VCaP (cell line): ENCODE measurements at regions not wholly inside any gene's neighbourhood (a gene's known extent, or its start where the extent isn't known, plus 50 kb on each side); places are given as distances from the start of the nearest gene placed in this dataset.
"Not testable (repeated sequence)": the region's sequence is repeated elsewhere in the genome, so short reads cannot be mapped to it uniquely, and the experiment has no call there.

Source experiments
- H3K27ac ChIP-seq: fragments of 450-650 bp; 2 replicates; pipeline ENCODE4 v1.5.1; 2017
- TF ChIP-seq, protein P1 (sequence below): fragments of 450-650 bp; conservative IDR thresholded peaks from 2 replicates; pipeline ENCODE4 v1.5.1; 2017; ENCODE audit warnings: mild to moderate bottlenecking, moderate library complexity

DNA sequence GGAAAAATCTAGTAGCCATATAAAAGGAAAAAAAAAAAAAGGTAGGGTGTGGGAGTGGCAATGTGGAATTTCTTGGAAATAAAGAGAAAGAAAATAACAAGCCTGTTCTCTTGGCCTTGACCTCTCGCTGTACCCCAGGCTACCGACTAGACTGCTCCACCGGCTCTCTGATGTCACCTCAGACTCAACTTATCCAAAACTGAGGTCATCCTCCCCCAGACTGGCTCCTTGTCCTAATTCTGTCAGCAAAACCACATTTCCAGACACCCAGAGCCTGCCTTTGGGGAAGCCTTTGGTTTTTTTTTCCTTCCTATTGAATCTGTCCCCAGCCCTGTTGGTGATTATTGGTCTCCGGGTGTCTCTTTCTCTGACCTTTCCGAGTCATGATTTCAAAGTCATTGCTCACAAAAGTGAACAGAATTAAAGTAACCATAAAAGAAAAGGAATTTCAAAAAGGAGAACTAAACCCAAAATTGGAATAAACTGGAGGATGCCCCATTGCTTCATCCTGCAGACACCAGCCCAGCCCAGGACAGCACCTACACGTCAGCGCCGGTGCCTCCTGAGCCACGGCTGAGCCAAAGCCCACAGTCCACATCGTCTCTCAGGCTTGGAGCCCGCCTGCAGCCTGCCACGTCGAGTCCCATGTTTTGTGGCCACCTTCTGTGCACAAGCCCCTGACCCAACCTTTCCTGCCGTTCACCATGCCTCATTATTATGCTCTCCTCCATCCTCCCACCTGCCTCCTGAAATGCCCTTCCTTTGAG lies 170.7 kb downstream of the MYLK4 start:
- TF ChIP-seq, protein P1, sequence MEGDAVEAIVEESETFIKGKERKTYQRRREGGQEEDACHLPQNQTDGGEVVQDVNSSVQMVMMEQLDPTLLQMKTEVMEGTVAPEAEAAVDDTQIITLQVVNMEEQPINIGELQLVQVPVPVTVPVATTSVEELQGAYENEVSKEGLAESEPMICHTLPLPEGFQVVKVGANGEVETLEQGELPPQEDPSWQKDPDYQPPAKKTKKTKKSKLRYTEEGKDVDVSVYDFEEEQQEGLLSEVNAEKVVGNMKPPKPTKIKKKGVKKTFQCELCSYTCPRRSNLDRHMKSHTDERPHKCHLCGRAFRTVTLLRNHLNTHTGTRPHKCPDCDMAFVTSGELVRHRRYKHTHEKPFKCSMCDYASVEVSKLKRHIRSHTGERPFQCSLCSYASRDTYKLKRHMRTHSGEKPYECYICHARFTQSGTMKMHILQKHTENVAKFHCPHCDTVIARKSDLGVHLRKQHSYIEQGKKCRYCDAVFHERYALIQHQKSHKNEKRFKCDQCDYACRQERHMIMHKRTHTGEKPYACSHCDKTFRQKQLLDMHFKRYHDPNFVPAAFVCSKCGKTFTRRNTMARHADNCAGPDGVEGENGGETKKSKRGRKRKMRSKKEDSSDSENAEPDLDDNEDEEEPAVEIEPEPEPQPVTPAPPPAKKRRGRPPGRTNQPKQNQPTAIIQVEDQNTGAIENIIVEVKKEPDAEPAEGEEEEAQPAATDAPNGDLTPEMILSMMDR = no peak
- no peak overlapping the region for H3K27ac ChIP-seq

DNA sequence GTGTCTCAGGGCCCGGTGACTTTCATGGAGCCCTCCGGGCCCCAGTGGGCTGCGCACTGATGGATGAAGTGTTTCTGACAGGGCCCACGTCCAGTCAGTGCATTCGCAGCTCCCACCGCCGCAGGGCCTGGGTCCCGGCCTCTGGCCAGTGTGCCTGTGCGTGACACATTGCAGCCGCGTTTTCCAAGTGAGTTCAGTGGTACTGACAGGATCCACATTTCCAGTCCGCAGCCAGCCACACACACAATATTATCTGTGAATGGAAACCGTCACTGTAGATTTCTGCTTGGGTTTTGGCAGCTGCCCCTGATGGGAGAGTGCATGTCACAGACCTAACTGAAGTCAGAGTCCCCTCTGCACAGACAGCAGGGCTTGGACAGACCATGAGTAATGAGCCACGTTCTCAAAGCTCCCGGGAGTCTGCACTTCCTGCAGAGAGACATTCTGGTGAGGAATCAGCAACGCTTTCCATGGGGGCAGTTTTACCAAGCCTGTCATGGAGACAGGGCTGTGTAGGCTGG lies 171.4 kb downstream of the MYLK4 start:
- TF ChIP-seq, protein P1 = no peak
- no peak overlapping the region for H3K27ac ChIP-seq

DNA sequence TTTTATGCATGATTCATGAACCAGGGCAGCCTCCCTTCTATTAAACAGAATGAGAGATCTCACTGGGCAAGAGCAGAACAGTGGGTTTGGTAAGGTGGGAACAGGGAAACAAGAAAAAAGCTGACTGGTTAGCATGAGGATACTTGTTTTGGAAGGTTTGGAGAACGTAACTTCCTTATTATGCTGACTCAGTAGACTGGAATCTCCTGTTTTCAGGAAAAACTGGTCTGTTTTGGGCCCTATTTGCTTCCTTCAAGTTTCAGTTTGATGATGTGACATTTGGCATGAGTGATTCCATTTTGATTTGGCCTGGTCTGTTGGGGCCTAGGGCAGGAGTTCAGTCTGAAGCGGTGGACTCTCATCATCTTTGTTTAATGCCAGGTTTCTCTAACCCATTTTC lies 172.0 kb downstream of the MYLK4 start:
- TF ChIP-seq, protein P1 = no peak
- H3K27ac ChIP-seq = no peak overlapping the region

DNA sequence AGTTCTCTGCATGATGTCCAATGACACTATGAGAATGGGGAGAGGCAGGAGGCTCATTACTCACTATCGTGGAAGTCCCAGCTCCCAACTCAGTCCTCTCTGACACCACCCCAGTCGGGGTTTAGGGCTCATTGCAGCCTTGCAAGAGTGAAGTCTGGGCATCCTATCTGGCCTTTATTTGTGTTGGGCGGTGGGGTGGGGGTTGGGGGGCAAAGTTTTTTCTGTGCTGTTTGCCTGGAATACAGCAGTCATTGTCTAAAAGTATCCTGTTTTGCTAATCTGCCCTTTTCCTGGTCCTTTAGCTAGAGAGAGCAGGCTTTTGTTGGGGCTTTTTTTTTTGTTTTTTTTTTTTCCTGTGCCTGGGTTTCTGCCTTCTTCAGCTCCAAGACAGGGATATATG lies 174.2 kb downstream of the MYLK4 start:
- no peak overlapping the region for H3K27ac ChIP-seq
- TF ChIP-seq, protein P1 = no peak

DNA sequence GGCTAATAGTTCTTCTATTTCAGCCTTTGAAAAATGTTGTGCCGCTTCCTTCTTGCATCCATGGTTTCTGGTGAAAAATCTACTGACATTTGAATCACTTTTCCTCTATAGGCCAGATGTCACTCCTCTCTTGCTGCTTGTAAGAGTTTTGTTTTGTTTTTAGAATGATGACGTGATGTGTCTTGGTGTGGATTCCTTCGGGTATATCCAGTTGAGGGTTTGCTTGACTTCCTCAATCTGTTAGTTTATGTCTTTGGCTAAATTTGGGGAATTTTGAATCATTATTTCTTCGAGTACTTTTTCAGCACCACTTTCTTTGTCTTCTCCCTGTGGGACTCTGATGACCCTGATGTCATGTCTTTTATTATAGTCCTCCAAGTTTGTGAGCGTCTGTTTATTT lies 175.5 kb downstream of the MYLK4 start:
- no peak overlapping the region for H3K27ac ChIP-seq
- TF ChIP-seq, protein P1 = no peak

DNA sequence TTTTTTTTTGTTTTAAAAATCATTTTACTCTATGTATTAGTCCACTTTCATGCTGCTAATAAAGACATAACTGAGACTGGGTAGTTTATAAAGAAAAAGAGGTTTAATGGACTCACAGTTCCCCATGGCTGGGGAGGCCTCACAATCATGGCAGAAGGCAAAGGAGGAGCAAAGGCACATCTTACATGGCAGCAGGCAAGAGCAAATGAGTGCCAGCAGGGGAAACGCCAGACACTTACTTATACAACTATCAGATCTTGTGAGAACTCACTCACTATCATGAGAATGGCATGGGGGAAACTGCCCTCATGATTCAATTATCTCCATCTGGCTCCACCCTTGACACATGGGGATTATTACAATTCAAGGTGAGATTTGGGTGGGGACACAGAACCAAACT lies 181.3 kb downstream of the MYLK4 start:
- H3K27ac ChIP-seq = not testable (repeated sequence)

DNA sequence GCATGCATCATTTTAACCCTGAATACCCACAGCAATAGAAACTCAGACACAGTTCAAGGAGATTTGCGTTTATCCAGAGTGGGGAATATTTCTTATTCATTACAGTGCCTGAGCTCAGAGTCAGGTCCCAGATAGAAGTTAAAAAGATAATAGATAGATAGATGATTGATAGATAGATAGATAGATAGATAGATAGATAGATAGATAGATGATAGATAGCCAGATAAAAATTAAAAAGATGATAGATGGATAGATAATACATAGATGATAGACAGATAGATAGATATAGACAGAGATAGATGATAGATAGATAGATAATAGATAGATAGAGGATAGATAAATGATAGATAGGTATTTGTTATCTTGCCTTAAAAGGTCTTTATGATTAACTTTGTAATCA lies 184.7 kb downstream of the MYLK4 start:
- TF ChIP-seq, protein P1 = no peak

DNA sequence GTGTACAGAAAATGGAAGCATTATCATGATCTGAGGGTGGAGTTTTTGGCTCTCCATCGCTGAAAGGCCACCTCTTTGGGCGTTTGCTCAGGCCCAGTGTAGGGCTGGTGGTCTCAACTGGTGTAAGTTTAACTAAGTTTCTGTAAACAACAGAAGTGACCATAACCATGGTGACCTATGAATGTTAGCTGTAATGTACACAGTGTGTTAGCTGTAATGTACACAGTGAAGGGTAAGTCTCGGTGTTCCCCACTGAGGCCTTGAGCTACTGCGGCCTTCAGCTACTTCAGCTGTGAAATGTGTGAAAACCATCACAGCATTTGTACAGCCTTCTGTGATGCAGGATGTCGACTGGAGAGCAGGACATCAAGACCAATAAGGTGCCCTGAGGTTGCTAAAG lies 185.2 kb downstream of the MYLK4 start:
- H3K27ac ChIP-seq = no peak overlapping the region
- TF ChIP-seq, protein P1 = no peak

More for the DNA sequence above, 184.7 kb downstream of the MYLK4 start:
- no peak overlapping the region for H3K27ac ChIP-seq
